Spleen (tissue), 7 donors: ENCODE measurements at regions not wholly inside any gene's neighbourhood (a gene's known extent, or its start where the extent isn't known, plus 50 kb on each side); places are given as distances from the start of the nearest gene placed in this dataset.

ENCODE experiments used
- POLR2AphosphoS5 ChIP-seq, 3 donors: sonication (generic); formaldehyde crosslinking; IDR thresholded peaks; one replicate each; pipeline ENCODE4 v1.5.1; 2017; ENCODE audit warnings: antibody characterized with exemption in 3 of 3
- TF ChIP-seq, protein P1 (sequence below), 11 experiments: fragments of 200-600 bp in 7 of 11; fragments of 450-650 bp in 4 of 11; sonication (generic) in 4 of 11; IDR thresholded peaks in 8 of 11; conservative IDR thresholded peaks in 3 of 11; 1 replicate in 7 of 11; 2 replicates in 4 of 11; pipeline versions ENCODE4 v1.4.0 to v1.8.0; 2016 to 2021; ENCODE audit warnings: antibody characterized with exemption in 11 of 11, inconsistent platforms in 4 of 11, mild to moderate bottlenecking in 1 of 11
- donor health status: DM: no; HTN: no; CAD: no; lungs with moderate emphysema.
- donor health status: DM: no; HTN: no; CAD: no.
- donor health status: DM: no; HTN: no; CAD: no.

GRCh38 chr4:4918067-4918466, 58.6 kb downstream of the MSX1 start:
- TF ChIP-seq, protein P1, sequence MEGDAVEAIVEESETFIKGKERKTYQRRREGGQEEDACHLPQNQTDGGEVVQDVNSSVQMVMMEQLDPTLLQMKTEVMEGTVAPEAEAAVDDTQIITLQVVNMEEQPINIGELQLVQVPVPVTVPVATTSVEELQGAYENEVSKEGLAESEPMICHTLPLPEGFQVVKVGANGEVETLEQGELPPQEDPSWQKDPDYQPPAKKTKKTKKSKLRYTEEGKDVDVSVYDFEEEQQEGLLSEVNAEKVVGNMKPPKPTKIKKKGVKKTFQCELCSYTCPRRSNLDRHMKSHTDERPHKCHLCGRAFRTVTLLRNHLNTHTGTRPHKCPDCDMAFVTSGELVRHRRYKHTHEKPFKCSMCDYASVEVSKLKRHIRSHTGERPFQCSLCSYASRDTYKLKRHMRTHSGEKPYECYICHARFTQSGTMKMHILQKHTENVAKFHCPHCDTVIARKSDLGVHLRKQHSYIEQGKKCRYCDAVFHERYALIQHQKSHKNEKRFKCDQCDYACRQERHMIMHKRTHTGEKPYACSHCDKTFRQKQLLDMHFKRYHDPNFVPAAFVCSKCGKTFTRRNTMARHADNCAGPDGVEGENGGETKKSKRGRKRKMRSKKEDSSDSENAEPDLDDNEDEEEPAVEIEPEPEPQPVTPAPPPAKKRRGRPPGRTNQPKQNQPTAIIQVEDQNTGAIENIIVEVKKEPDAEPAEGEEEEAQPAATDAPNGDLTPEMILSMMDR (IDR thresholded peaks at IDR 0.05 in 8 of 11, conservative IDR thresholded peaks at IDR 0.05 in 3 of 11), result no peak
- TF ChIP-seq POLR2AphosphoS5 (IDR thresholded peaks at IDR 0.05), result no peak
